ENCODE measurements at regions not wholly inside any gene's neighbourhood (a gene's known extent, or its start where the extent isn't known, plus 50 kb on each side); places are given as distances from the start of the nearest gene placed in this dataset.

DNA sequence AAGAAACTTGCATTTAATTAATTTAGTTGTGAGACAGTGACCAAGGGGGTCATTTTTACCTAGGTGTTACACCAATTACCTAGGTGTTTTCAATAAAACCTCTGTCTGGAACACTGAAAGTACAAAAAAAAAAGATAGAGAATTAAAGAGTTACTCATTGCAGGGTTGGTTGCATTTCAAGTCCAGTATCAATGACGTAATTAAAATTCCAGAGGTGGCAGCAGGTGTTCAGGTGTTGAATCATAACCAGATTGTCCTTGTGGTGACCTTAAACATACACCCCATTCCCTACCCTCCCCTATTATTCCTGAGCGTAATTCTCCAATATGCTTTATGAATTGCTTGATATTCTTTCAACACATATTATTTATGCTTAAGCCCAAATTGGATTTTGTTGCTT lies 352.0 kb upstream of the SLC8A1 start:
- DNase-seq (ENCODE audit: low read depth): no peak

DNA sequence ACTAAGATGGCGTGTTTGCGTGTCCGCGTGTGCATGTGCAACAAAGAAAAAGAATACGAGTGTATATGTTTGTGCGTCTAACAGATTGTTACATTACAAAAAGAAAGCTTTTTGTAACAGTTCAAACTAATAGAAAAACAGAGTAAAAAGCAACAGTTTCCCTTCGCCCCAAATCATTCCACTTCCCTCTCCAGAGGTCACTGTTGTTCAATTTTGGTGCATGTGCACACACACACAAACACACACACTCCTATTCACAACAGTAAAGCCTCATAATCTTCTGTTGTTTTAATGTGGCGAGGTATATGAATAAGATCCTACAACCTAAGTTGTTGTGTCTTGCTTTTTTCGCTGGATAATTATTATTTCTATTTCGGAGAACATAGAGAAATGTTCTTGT lies 357.3 kb upstream of the SLC8A1 start:
- DNase-seq (ENCODE audit: low read depth): no peak

DNA sequence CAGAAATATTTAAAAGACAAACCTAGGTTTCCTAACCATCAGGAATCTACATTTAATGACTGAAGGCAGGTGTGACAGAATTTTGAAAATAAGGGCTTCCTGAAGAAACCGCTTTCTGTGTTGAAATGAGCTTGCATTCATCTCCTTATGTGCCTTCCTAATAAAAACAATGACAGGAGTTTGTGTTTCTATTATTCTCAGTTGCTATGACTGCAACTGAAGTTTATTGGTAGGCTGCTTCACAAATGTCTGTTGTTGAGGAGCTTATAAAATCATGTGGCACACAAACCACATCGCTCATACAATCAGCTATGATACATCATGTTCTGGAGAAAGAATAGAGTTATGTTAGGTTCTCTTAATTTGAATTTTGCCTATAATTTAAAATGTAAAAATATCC lies 362.7 kb upstream of the SLC8A1 start:
- no peak for DNase-seq (ENCODE audit: low read depth)

DNA sequence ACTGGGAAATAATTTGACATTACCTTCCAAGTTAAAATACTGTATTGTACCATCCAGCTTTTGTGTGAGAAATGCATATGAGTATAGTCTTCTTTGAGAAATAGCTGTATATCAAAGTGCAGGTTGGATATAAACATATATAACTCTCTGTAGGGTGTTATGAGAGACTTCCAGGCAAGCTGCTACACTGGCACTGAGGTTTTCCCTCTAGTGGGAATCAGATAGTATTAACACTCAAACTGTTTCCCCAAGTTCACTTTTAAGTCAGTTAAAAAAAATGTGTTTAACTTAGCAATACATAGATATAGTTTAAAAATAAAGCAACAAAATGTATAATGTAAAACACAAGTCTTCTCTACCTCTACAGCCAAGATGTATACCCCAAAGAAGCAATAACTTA lies 368.4 kb upstream of the SLC8A1 start:
- DNase-seq (ENCODE audit: low read depth): peak; percentile 3

DNA sequence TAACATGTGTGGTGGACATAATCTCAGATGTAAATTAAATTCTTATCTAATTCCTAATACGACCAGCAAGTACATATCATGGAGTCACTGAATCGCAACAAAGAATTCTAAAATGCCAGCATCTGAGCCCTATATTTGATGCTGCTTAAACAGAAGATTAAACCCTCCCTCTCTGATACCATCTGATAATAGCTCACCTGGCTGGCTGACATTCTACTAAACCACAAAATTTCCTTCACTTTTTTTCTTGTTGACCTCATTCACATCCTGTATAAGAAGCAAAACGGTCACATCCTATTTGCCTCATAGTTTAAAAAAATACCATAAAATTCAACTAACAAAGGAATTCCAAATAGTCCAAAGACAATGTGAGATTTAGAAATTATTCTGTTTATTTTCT lies 371.6 kb upstream of the SLC8A1 start:
- DNase-seq (ENCODE audit: low read depth): no peak

DNA sequence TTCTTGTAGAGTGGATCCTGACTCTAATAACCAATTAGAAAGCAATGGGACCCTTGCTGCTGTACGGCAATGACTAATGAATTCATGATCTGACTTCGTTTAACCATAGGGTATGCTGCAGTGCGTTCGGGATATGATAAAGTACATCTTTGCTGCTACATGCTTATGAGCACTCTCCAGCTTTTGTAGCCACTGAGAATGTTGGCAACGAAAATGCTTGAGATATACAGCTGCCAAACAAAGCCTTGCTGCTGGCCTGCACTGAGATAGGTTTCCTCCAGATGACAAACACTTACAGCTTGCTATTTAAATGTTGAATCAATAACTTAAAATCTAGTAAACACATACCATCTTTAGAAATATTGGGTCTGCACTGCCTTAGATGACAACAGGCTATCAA lies 372.4 kb upstream of the SLC8A1 start:
- DNase-seq (ENCODE audit: low read depth): no peak

DNA sequence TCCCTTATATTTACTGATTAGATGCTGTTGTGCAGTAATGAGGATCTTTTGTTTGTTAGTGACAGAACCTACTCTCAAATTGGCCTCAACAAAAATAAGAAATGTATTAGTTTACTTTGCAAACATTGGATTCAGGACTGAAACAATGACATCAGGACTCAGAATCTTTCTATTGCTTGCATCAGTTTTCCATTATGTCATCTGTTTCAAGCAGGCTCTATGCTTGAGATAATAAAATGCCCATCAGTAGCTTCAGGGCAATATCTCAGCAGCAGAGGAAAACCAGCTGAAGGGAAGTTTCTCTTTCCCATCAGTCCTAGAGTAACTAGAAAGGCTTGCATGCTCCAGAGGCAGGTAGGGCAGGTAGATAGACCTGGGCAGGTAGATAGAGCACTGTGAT lies 375.5 kb upstream of the SLC8A1 start:
- DNase-seq (ENCODE audit: low read depth): no peak

DNA sequence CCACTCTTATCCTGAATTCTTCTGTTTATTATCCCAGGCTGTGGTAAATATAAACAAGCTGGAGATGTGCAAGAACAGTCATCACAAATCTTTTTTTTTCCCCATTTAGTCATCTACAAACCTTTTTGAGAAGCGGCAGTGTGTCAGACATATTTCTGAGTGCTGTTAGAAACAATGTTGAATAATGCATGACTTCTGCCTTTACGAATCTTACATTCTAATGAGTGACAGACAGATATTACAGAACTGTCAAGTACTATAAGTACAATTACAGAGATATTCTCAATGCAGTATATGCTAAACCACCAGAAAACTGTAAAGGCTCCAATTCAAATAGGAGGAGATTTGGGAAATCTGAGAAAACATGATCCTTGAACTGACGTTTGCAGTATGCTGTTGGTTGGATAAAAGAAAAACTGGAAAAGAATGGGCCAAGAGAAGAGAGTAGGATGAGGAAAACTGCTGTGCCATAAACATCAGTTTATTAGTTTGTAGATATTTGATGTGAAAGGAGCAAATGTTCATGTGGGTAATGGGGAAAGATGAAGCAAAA lies 379.5 kb upstream of the SLC8A1 start:
- no peak for DNase-seq (ENCODE audit: low read depth)

DNA sequence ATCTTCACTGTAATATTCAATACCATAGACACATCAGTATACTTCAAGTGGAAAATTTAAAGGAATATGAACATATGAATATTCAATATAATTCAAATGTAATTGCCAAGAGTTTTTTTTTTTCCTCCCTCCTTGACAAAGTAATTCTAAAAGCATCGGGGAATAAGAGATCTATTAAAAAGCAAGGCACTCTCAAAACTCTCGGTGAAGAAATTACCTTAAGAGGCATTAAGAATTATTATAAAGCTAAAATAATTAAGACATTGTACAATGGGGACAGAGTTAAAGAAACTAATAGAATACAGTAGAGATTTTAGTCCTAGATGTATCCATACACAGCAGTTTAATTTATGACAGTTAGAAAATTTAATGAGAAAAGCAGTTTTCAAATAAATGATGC lies 390.0 kb upstream of the SLC8A1 start:
- no peak for DNase-seq (ENCODE audit: low read depth)

DNA sequence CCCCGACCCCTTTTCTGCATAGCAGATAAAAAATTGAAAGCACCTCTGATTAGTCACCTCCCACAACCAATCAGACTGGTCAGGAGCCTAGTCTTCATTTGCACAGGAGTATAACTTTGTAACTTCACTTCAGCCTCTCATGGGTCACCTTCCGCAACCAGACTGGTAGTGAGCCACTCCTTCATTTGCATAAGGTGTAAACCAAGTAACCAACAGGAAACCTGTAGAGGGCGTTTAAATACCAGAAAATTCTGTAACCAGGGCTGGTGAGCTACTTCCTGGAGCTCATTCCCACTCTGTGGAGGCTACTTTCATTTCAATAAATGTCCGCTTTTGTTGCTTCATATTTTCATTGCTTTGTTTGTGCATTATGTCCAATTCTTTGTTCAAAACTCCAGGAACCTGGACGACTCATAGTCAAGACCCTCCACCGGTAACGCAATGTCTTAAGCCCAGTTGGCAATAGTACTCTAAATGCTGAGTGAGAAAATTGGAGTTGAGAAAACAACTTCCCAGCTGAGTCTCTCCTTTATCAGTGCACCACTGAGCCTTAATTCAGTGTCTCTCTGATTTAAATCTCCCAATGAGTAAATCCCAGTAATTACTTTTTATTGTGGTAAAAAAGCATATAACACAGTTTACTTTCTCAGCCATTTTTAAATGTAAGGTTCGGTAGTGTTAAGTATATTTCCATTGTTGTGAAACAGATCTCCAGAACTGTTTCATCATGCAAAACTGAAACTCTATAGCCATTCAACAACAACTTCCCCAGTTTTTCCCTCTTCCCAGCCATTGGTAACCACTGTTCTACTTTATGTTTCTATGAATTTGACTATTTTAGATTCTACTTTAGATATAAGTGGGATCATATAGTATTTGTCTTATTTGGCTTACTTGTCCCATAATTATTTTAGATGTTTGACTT lies 392.7 kb upstream of the SLC8A1 start:
- DNase-seq (ENCODE audit: low read depth): peak; percentile 7

DNA sequence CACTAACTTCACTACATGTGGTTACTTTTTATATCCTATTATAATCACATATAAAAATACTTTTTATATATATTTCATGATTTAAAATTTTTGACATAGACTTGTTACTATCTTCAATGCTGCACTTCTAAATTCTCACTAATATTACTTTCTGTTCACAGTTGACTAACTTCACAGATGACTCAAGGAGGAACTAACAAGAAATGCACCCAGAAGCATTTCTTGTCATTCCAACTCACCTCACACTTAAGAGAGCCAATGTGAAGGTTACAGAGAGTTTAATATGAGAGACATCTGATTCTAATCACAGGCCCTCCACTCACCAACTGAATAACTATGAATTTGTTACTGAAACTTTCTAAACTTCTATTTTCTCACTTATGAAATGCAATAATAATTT lies 399.8 kb upstream of the SLC8A1 start:
- DNase-seq (ENCODE audit: low read depth): no peak

DNA sequence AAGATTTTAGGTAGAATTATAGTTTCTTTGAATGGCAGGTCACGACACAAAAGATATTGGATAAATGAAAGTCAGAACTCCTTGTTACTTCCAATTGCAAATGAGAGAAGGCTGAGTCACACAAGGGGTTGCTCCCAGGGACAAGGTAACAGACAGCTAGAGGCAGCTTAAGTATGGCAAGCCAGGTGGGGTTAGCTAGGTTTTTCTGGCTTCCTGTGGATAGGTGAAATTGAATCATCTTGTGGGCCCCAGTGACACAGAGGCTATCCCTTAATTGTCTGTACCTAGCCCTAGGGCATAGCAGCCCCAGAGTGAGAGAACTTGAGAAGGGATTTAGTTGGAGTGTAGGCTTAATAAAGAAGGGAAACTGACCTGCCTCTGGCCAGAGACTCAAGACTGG lies 407.7 kb upstream of the SLC8A1 start:
- no peak for DNase-seq (ENCODE audit: low read depth)

DNA sequence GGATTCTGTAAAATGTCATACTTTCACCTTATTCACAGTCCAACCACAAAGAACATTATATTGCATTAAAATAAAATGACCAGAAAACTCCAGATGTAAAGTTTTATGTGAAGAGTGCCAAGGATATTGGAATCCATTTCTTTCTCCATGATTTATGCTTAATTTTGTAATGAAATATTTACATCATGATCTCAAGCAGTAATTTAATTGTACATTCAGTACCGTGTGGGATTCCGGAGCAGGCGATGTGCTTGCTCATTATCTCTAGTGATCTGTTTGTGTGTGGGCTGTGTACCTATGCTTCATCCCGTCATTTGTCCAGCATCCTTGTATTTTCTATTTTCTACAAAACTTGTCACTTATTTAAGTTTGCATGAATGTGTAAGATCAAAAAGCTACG lies 415.9 kb upstream of the SLC8A1 start:
- no peak for DNase-seq (ENCODE audit: low read depth)

DNA sequence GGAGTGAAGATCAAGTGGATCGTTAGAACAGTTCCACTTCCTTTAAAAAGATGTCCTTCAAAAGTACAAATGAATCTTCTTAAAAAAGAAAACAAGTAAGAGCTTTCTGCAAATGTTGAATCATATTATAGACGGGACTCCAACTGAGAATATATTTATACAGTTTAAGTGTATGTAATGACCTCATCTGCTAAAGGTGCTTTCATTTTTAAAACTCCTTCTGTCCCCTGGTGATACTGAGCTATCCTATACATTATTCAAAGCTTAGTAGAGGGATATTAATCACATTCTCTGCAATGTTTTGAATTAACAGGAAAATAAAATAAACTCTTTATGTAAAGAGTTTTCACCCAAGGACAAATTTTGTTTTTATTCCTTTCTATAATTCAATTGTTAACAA lies 420.7 kb upstream of the SLC8A1 start:
- DNase-seq (ENCODE audit: low read depth): no peak

DNA sequence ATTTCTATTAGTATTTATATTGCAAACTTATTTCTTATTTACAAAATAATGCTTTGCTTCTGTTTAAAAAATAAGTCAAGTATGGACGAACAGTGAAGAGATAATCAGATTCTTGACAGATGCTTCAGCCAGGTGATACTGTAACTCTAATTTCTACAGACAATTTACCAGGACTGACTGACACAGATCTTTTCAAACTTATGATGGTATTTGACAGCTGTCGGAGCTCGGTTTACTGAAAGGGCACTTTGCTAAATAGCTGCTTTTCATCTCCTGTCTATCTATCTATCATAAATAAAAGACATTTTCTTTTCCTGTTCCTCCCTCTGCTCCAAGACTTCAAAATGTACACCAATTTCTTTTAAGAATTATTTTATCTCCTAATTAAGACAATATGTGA lies 422.5 kb upstream of the SLC8A1 start:
- DNase-seq (ENCODE audit: low read depth): no peak

DNA sequence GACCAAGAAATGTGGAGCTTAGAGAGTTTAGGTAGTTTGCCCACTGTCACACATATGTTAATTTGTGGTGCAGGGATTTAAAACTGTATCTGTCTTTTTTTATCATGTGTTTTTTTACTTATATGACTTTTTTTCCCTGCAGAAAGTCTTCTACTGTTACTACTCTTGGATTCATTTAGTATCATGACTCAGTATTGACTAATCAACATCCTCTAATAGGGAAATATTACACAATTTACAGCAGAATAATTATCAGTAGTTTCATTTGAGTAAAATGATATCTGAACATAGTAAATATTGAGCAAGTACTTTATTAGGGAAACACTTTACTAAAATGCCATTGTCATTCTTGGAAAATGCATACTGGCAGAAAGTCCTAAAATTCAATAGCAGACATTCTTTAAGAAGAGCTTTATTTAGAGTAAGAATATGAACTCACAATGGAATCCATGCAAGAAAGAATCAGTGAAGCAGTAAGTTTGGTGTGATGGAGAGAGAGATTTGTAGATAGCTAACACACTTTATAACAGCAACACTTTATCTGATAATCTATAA lies 425.9 kb upstream of the SLC8A1 start:
- DNase-seq (ENCODE audit: low read depth): peak; percentile 17

DNA sequence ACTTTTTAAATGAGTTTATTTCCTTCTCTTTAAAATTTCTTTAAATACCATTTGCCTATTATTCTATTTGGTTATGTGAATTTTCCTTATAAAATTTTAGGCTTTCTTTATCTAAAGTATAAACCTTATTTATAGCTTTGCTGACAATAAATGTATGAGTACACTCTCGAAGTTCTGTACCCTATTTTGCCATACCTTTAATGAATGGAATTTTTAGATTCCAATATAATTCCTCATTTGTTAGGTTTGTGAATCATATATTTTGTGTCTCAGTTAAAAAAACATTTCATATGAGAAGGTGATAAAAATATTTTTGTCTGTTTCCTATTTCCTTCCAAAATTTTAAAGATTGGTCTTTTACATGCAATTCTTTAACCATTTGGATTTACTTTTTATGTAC lies 427.4 kb upstream of the SLC8A1 start:
- no peak for DNase-seq (ENCODE audit: low read depth)

DNA sequence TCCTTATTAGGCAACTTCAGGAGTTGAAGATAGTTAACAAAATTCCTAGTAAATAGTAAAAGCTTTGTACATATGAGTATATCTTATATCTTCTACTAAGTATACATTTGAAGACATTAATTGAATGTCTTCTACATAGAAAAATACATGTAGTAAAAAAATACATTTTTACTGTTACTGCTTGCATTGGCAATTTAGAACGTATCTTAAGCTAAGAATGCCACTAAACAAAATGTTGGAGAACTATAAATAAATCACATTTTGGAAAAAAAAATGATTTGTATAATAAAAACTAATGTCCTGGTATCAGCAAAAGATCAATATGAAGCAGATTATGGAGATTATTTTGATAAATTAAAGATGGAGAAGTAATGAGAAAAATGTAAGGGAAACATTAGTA lies 434.2 kb upstream of the SLC8A1 start:
- DNase-seq (ENCODE audit: low read depth): no peak

DNA sequence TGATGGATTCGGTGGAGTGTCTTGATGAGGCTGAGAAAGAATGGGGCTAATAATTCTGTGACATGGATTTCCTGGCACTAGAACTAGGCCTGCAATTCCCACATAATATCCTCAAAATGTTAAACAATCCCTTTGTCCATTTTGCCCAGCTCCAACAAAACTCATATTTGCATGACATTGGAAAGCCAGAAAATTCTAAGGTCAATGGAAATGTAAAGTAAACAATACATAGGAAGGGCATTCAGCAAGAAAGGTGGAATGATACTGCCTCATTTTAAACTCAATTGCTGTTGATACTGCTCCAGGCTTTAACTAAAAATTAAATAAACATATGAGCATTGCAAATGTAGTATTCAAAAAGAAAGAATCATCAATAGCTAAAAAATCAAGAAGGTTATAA lies 434.8 kb upstream of the SLC8A1 start:
- DNase-seq (ENCODE audit: low read depth): no peak

DNA sequence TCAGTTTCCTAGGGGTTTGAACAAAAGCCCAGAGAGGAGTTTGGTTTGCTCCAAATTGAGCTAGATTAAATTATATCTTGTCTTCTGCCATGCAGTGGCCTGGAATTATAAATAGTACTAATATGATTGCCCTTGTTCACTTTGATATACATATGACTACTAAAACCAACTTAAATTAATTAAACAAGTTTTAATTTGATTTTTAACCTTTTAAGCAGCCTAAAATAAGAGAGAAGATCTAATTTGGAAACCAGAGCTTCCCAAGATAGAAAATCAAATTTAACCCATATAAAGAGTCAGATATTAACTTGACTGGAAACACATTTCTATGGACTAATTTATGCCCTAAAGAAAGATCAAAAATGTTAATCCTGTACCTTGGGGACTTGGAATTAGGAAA lies 444.5 kb upstream of the SLC8A1 start:
- no peak for DNase-seq (ENCODE audit: low read depth)

DNA sequence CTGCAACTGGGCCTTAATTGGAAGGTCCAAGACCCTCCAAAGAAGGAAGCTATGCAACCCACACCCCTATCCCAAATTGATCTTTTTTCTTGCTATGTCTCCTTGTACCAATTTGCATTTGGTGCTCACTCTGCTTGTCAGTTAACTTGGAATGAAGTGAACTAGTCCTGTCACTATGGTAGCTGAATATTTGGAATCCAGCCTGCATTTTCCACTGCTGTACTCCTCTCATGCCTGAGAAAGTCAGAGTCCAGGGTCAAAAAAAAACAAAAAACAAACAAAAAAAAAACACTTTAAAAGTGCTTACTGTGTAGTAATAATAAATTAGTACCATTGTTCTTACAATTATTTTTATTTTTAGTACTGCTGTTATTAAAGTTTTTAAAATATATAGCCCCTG lies 462.8 kb upstream of the SLC8A1 start:
- DNase-seq (ENCODE audit: low read depth): no peak

DNA sequence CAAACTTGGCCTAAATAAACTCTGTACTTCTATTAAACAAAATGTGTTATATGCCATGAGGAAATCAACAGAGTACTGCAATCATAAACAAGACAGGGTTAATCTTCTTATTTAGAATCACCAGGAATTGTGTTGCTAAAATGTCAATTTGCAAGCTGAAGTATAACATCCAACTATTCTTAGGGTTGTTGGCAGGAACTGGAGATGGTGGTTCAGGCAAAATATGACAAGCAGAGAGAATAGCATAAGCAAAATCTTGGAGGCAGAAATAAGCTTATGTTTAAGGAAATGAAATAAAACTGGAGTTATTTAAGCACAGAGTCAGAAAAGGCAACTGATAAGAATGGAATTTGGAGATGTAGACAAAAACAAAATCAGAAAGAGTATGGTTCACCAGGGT lies 463.8 kb upstream of the SLC8A1 start:
- DNase-seq (ENCODE audit: low read depth): no peak

DNA sequence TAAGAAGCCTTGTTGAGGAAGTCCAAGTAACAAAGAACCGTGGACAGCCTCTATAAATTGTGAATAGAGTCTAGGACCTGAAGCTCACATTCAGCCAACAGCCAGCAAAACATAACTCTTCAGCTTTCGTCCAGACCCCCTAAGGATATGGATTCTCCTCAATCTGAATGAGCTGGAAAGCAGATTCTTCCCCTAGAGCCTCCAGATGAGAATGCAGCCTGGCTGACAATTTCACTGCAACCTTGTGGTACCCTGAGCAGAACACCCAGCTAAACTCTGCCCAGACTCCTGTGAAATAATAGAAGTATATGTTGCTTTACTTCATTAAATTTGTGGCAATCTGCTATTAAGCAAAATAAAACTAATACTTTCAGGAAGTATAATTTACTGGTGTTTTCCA lies 483.5 kb upstream of the SLC8A1 start:
- DNase-seq (ENCODE audit: low read depth): no peak

DNA sequence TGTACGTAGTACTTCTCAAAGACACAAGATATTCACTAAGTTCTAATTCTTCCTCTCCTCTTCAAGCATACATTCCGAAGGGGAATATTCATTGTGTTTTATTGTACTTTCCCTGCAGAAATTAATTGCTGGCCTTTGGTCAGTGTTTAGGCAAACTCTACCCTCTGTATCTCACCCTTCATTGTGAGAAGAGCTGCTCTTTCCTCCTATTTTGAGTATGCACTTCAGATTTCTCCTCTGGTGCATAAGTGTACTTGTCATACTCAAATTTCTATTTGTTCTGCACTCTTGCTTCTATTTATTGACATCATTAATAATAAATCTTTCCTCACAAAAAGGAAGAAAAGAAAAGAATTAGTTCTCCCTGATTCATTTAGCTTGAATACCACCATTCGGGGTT lies 485.4 kb upstream of the SLC8A1 start:
- DNase-seq (ENCODE audit: low read depth): no peak

Data from amniotic epithelial cell (primary cell).